MG63 (cell line): ENCODE measurements at regions not wholly inside any gene's neighbourhood (a gene's known extent, or its start where the extent isn't known, plus 50 kb on each side); places are given as distances from the start of the nearest gene placed in this dataset.

Experiments
- DNase-seq: peaks from one replicate; pipeline ENCODE4 v3.0.0-alpha.2; 2020
- H3K27me3 ChIP-seq: fragments of 250-450 bp; sonication (Bioruptor Pico); 2 replicates; pipeline ENCODE4 v1.5.1; 2020; ENCODE audit warnings: mild to moderate bottlenecking, moderate library complexity
- H3K36me3 ChIP-seq: fragments of 250-450 bp; sonication (Bioruptor Pico); 2 replicates; pipeline ENCODE4 v1.5.1; 2020; ENCODE audit warnings: mild to moderate bottlenecking, moderate library complexity
- H3K4me3 ChIP-seq: fragments of 250-450 bp; sonication (Bioruptor Pico); 2 replicates; pipeline ENCODE4 v1.5.1; 2020; ENCODE audit warnings: mild to moderate bottlenecking, moderate library complexity
- H3K9me3 ChIP-seq: fragments of 250-450 bp; sonication (Bioruptor Pico); 2 replicates; pipeline ENCODE4 v1.5.1; 2020; ENCODE audit warnings: mild to moderate bottlenecking, moderate library complexity

GRCh38 chr11:130737866-130738431, 178.3 kb downstream of the SNX19 start:
- Histone ChIP-seq H3K27me3 (no peaks in the 10 kb centered on the region), H3K9me3 (peaks cover 11% of the 10 kb centered on the region), H3K36me3 (no peaks in the 10 kb centered on the region), H3K4me3 (no peak overlapping the region)
- no peak for DNase-seq

- Histone ChIP-seq H3K36me3 (no peaks in the 10 kb centered on the region), H3K9me3 (peaks cover 11% of the 10 kb centered on the region), H3K27me3 (no peaks in the 10 kb centered on the region), H3K4me3 (no peak overlapping the region)
- no peak for DNase-seq
Observed at GRCh38 chr11:130738611-130739010, 177.7 kb downstream of the SNX19 start.

GRCh38 chr11:130740819-130741218, 175.5 kb downstream of the SNX19 start:
- Histone ChIP-seq H3K36me3 (no peaks in the 10 kb centered on the region), H3K27me3 (no peaks in the 10 kb centered on the region)
- DNase-seq = no peak

GRCh38 chr11:130744794-130745193, 171.5 kb downstream of the SNX19 start:
- Histone ChIP-seq H3K9me3 (peaks cover 13% of the 10 kb centered on the region; the same call in 1 of the 2 replicates), H3K4me3 (no peak overlapping the region), H3K36me3 (no peaks in the 10 kb centered on the region), H3K27me3 (no peaks in the 10 kb centered on the region)
- DNase-seq = no peak

More at GRCh38 chr11:130740819-130741218, 175.5 kb downstream of the SNX19 start:
- no peak overlapping the region for H3K4me3 ChIP-seq
- peaks cover 11% of the 10 kb centered on the region; the same call in 1 of the 2 replicates for H3K9me3 ChIP-seq

- H3K27me3 ChIP-seq = no peaks in the 10 kb centered on the region
- H3K36me3 ChIP-seq = no peaks in the 10 kb centered on the region
- H3K9me3 ChIP-seq = peaks cover 12% of the 10 kb centered on the region; the same call in 1 of the 2 replicates
- H3K4me3 ChIP-seq = no peak overlapping the region
- no peak for DNase-seq
Observed at GRCh38 chr11:130749216-130749615, 167.1 kb downstream of the SNX19 start.

GRCh38 chr11:130760515-130761125, 155.7 kb downstream of the SNX19 start:
- Histone ChIP-seq H3K4me3 (no peak overlapping the region), H3K9me3 (no peaks in the 10 kb centered on the region), H3K36me3 (no peaks in the 10 kb centered on the region), H3K27me3 (no peaks in the 10 kb centered on the region)
- DNase-seq = no peak

- H3K4me3 ChIP-seq = no peak overlapping the region
- H3K36me3 ChIP-seq = no peaks in the 10 kb centered on the region
- DNase-seq = no peak
- no peaks in the 10 kb centered on the region for H3K27me3 ChIP-seq
- no peaks in the 10 kb centered on the region for H3K9me3 ChIP-seq
Observed at GRCh38 chr11:130761560-130762220, 154.6 kb downstream of the SNX19 start.

- DNase-seq = no peak
- Histone ChIP-seq H3K36me3 (no peaks in the 10 kb centered on the region), H3K4me3 (no peak overlapping the region), H3K9me3 (no peaks in the 10 kb centered on the region), H3K27me3 (no peaks in the 10 kb centered on the region)
Observed at GRCh38 chr11:130762638-130763037, 153.6 kb downstream of the SNX19 start.

- no peak for DNase-seq
- Histone ChIP-seq H3K27me3 (no peaks in the 10 kb centered on the region), H3K36me3 (no peaks in the 10 kb centered on the region), H3K9me3 (no peaks in the 10 kb centered on the region), H3K4me3 (no peak overlapping the region)
Observed at GRCh38 chr11:130763087-130763980, 152.9 kb downstream of the SNX19 start.

- no peak overlapping the region for H3K4me3 ChIP-seq
Observed at GRCh38 chr11:130765406-130765805, 150.9 kb downstream of the SNX19 start.

GRCh38 chr11:130765951-130766649, 150.2 kb downstream of the SNX19 start:
- DNase-seq = no peak
- Histone ChIP-seq H3K36me3 (no peaks in the 10 kb centered on the region), H3K27me3 (no peaks in the 10 kb centered on the region), H3K4me3 (no peak overlapping the region), H3K9me3 (no peaks in the 10 kb centered on the region)

More at GRCh38 chr11:130765406-130765805, 150.9 kb downstream of the SNX19 start:
- no peaks in the 10 kb centered on the region for H3K9me3 ChIP-seq
- no peaks in the 10 kb centered on the region for H3K36me3 ChIP-seq
- no peak for DNase-seq
- no peaks in the 10 kb centered on the region for H3K27me3 ChIP-seq

- Histone ChIP-seq H3K27me3 (no peaks in the 10 kb centered on the region), H3K36me3 (no peaks in the 10 kb centered on the region), H3K4me3 (no peak overlapping the region), H3K9me3 (no peaks in the 10 kb centered on the region)
- no peak for DNase-seq
Observed at GRCh38 chr11:130766650-130767565, 149.4 kb downstream of the SNX19 start.

- H3K36me3 ChIP-seq = no peaks in the 10 kb centered on the region
- no peaks in the 10 kb centered on the region for H3K9me3 ChIP-seq
- no peak overlapping the region for H3K4me3 ChIP-seq
- no peak for DNase-seq
- no peaks in the 10 kb centered on the region for H3K27me3 ChIP-seq
Observed at GRCh38 chr11:130769782-130770535, 146.3 kb downstream of the SNX19 start.

GRCh38 chr11:130771708-130772107, 144.6 kb downstream of the SNX19 start:
- Histone ChIP-seq H3K9me3 (no peaks in the 10 kb centered on the region), H3K27me3 (no peaks in the 10 kb centered on the region), H3K4me3 (no peak overlapping the region), H3K36me3 (no peaks in the 10 kb centered on the region)
- no peak for DNase-seq
